H1 (cell line): ENCODE measurements at regions not wholly inside any gene's neighbourhood (a gene's known extent, or its start where the extent isn't known, plus 50 kb on each side); places are given as distances from the start of the nearest gene placed in this dataset.

Source experiments
- CTCF ChIA-PET: fragments of 300-600 bp; sonication (Branson Sonifier 250); formaldehyde crosslinking; loops from one replicate; lab custom pipeline; 2021; ENCODE audit not compliant: partially characterized antibody; lab: Charles Lee
- POLR2A ChIA-PET: fragments of 300-600 bp; sonication (Branson Sonifier 250); formaldehyde crosslinking; loops from one replicate; lab custom pipeline; 2021; ENCODE audit warnings: inconsistent platforms; ENCODE audit not compliant: partially characterized antibody; lab: Charles Lee
- DNase-seq, 2 experiments: peaks; one replicate each; pipeline versions ENCODE4 v3.0.0 to v3.0.0-alpha.2; 2010 to 2022; ENCODE audit warnings: low spot score in 2 of 2, low read depth in 1 of 2, mixed read lengths in 1 of 2
- FAIRE-seq: peaks from 2 replicates; lab custom pipeline; 2011; peaks lifted over from hg19 to GRCh38; lab: Jason Lieb, UNC
- H2AFZ ChIP-seq: 2 replicates; pipeline ENCODE4 v1.8.1; 2012; ENCODE audit warnings: low read length, inconsistent platforms
- H2AK5ac ChIP-seq: 2 replicates; pipeline ENCODE4 v1.6.1; 2013; ENCODE audit warnings: low read depth, low read length
- H2BK120ac ChIP-seq: replicated peaks from 2 replicates; pipeline ENCODE3; 2013; ENCODE audit warnings: low read depth, low read length, inconsistent platforms
- H2BK12ac ChIP-seq: 2 replicates; pipeline ENCODE4 v1.6.1; 2013; ENCODE audit warnings: low read depth, low read length
- H2BK15ac ChIP-seq: 2 replicates; pipeline ENCODE4 v1.6.1; 2013; ENCODE audit warnings: low read length
- H2BK20ac ChIP-seq: 2 replicates; pipeline ENCODE4 v1.6.1; 2013; ENCODE audit warnings: low read length
- H2BK5ac ChIP-seq: 2 replicates; pipeline ENCODE4 v1.6.1; 2013; ENCODE audit warnings: low read depth, low read length
- H3K14ac ChIP-seq: 2 replicates; pipeline ENCODE4 v1.6.1; 2013; ENCODE audit warnings: inconsistent platforms; ENCODE audit not compliant: insufficient read length
- H3K18ac ChIP-seq: 2 replicates; pipeline ENCODE4 v1.6.1; 2013; ENCODE audit warnings: low read length; ENCODE audit errors: extremely low read depth
- H3K23ac ChIP-seq: 2 replicates; pipeline ENCODE4 v1.6.1; 2013; ENCODE audit warnings: inconsistent platforms; ENCODE audit not compliant: insufficient read length
- H3K23me2 ChIP-seq: 2 replicates; pipeline ENCODE4 v1.6.1; 2013; ENCODE audit warnings: low read depth, low read length
- H3K27ac ChIP-seq: 2 replicates; pipeline ENCODE4 v1.6.1; 2011; ENCODE audit warnings: low read depth, low read length, inconsistent platforms
- H3K27me3 ChIP-seq, 4 experiments: replicated peaks in 1 of 4; 1 replicate in 1 of 4; 2 replicates in 3 of 4; pipeline versions ENCODE4 v1.6.1 to v1.8.1; 2011 to 2013; ENCODE audit warnings: low read length in 3 of 4, mild to moderate bottlenecking in 3 of 4, inconsistent platforms in 2 of 4, mixed read lengths in 2 of 4, moderate library complexity in 1 of 4; ENCODE audit not compliant: control insufficient read depth in 3 of 4, insufficient read depth in 3 of 4; ENCODE audit errors: extremely low read depth in 1 of 4
- H3K36me3 ChIP-seq, 4 experiments: 2 replicates each; pipeline versions ENCODE4 v1.6.1 to v1.8.1; 2011 to 2013; ENCODE audit warnings: mild to moderate bottlenecking in 4 of 4, low read length in 3 of 4, moderate library complexity in 2 of 4, control low read depth in 1 of 4, inconsistent platforms in 1 of 4; ENCODE audit not compliant: insufficient read depth in 4 of 4, control insufficient read depth in 2 of 4
- H3K4ac ChIP-seq: replicated peaks from 2 replicates; pipeline ENCODE3; 2013; ENCODE audit warnings: low read length, low read depth, mixed read lengths, inconsistent platforms; ENCODE audit not compliant: insufficient read length
- H3K4me1 ChIP-seq, 4 experiments: replicated peaks in 1 of 4; 1 replicate in 1 of 4; 2 replicates in 3 of 4; pipeline versions ENCODE4 v1.6.1 to v1.8.1; 2011 to 2013; ENCODE audit warnings: low read length in 3 of 4, inconsistent platforms in 2 of 4, mixed read lengths in 1 of 4; ENCODE audit not compliant: insufficient read depth in 4 of 4, control insufficient read depth in 3 of 4
- H3K4me2 ChIP-seq, 2 experiments: 2 replicates each; pipeline versions ENCODE4 v1.6.1 to v1.8.1; 2011 to 2013; ENCODE audit warnings: low read depth in 2 of 2, low read length in 2 of 2, control low read depth in 1 of 2, inconsistent platforms in 1 of 2, mild to moderate bottlenecking in 1 of 2; ENCODE audit not compliant: insufficient read depth in 1 of 2
- H3K4me3 ChIP-seq, 4 experiments: fragments of 200-600, 300-600 bp in 1 of 4; sonication (generic), shearing (Covaris generic), sonication (Bioruptor Twin) in 1 of 4; 2 replicates each; pipeline versions ENCODE4 v1.5.1 to v1.8.1; 2011 to 2016; ENCODE audit warnings: low read length in 4 of 4, low read depth in 3 of 4, control low read depth in 2 of 4, inconsistent platforms in 2 of 4, mild to moderate bottlenecking in 2 of 4, mixed read lengths in 1 of 4, moderate library complexity in 1 of 4; ENCODE audit not compliant: insufficient read depth in 2 of 4; ENCODE audit errors: extremely low read depth in 1 of 4
- H3K56ac ChIP-seq: replicated peaks from 2 replicates; pipeline ENCODE3; 2013; ENCODE audit warnings: low read depth, mild to moderate bottlenecking, mixed read lengths, low read length, inconsistent platforms; ENCODE audit not compliant: insufficient read length
- H3K79me1 ChIP-seq: 2 replicates; pipeline ENCODE4 v1.6.1; 2013; ENCODE audit warnings: low read depth, low read length, control low read depth
- H3K79me2 ChIP-seq, 2 experiments: 2 replicates each; pipeline versions ENCODE4 v1.6.1 to v1.8.1; 2012 to 2013; ENCODE audit warnings: low read length in 2 of 2, mild to moderate bottlenecking in 2 of 2, inconsistent platforms in 1 of 2; ENCODE audit not compliant: insufficient read depth in 2 of 2, control insufficient read depth in 1 of 2
- H3K9ac ChIP-seq, 4 experiments: replicated peaks in 1 of 4; 1 replicate in 1 of 4; 2 replicates in 3 of 4; pipeline versions ENCODE4 v1.6.1 to v1.8.1; 2011 to 2013; ENCODE audit warnings: low read depth in 3 of 4, low read length in 3 of 4, control low read depth in 2 of 4, mild to moderate bottlenecking in 2 of 4, moderate library complexity in 2 of 4, inconsistent platforms in 1 of 4; ENCODE audit errors: extremely low read depth in 1 of 4
- H3K9me3 ChIP-seq, 2 experiments: 2 replicates each; pipeline versions ENCODE4 v1.6.1 to v1.8.1; 2012 to 2013; ENCODE audit warnings: mild to moderate bottlenecking in 2 of 2, moderate library complexity in 2 of 2, control low read depth in 1 of 2, inconsistent platforms in 1 of 2, low read depth in 1 of 2, low read length in 1 of 2, mixed read lengths in 1 of 2; ENCODE audit not compliant: insufficient read depth in 2 of 2
- H4K20me1 ChIP-seq, 2 experiments: replicated peaks in 1 of 2; 2 replicates each; pipeline versions ENCODE3 to v1.8.1; 2011 to 2013; ENCODE audit warnings: inconsistent platforms in 2 of 2, low read length in 2 of 2, mild to moderate bottlenecking in 1 of 2; ENCODE audit not compliant: insufficient read depth in 2 of 2, control insufficient read depth in 1 of 2
- H4K5ac ChIP-seq: 2 replicates; pipeline ENCODE4 v1.6.1; 2013; ENCODE audit warnings: low read length, low read depth, mixed read lengths, inconsistent platforms; ENCODE audit not compliant: insufficient read length
- H4K8ac ChIP-seq: 2 replicates; pipeline ENCODE4 v1.8.0; 2013; ENCODE audit warnings: mild to moderate bottlenecking, moderate library complexity, low read length, inconsistent platforms; ENCODE audit not compliant: insufficient read depth; ENCODE audit errors: extremely low read depth
- H4K91ac ChIP-seq: replicated peaks from 2 replicates; pipeline ENCODE3; 2013; ENCODE audit warnings: low read length, mixed read lengths, inconsistent platforms; ENCODE audit not compliant: insufficient read length
- ASH2L ChIP-seq: fragments of 200-600, 300-600 bp; sonication (generic); IDR thresholded peaks from one replicate; pipeline ENCODE4 v1.7.1; 2017; ENCODE audit warnings: low read length
- BACH1 ChIP-seq: IDR thresholded peaks from 2 replicates; pipeline ENCODE4 v1.6.1; 2012; ENCODE audit warnings: low read length, improper control_type of control experiment
- CBX5 ChIP-seq: fragments of 300-800, 300-1000 bp; sonication (generic); IDR thresholded peaks from 2 replicates; pipeline ENCODE4 v1.7.1; 2016; ENCODE audit warnings: antibody characterized with exemption, low read length, low read depth
- CHD1 ChIP-seq: IDR thresholded peaks from 2 replicates; pipeline ENCODE4 v1.6.1; 2012; ENCODE audit warnings: low read depth, low read length, improper control_type of control experiment
- EP300 ChIP-seq, 2 experiments: IDR thresholded peaks; 1 replicate in 1 of 2; 2 replicates in 1 of 2; pipeline ENCODE4 v1.6.1; 2011 to 2012; ENCODE audit warnings: low read depth in 2 of 2, low read length in 2 of 2, mild to moderate bottlenecking in 2 of 2, borderline replicate concordance in 1 of 2, inconsistent platforms in 1 of 2, moderate library complexity in 1 of 2
- EZH2 ChIP-seq: fragments of 200-600 bp; sonication (generic); IDR thresholded peaks from 2 replicates; pipeline ENCODE4 v1.7.1; 2012; ENCODE audit warnings: low read depth, mild to moderate bottlenecking, moderate library complexity, low read length, inconsistent platforms; ENCODE audit not compliant: severe bottlenecking
- GABPA ChIP-seq: IDR thresholded peaks from 2 replicates; pipeline ENCODE4 v1.6.1; 2011; ENCODE audit warnings: mild to moderate bottlenecking, low read length, moderate library complexity, borderline replicate concordance; ENCODE audit not compliant: insufficient read depth
- POLR2A ChIP-seq, 2 experiments: IDR thresholded peaks; 1 replicate in 1 of 2; 2 replicates in 1 of 2; pipeline ENCODE4 v1.6.1; 2011; ENCODE audit warnings: low read depth in 2 of 2, low read length in 2 of 2, mild to moderate bottlenecking in 2 of 2; ENCODE audit errors: control extremely low read depth in 1 of 2
- SAP30 ChIP-seq: fragments of 300-600 bp; sonication (generic); IDR thresholded peaks from 2 replicates; pipeline ENCODE4 v1.7.1; 2012; ENCODE audit warnings: low read length, moderate library complexity, mild to moderate bottlenecking, inconsistent platforms; ENCODE audit not compliant: insufficient read depth, insufficient replicate concordance
- SIX5 ChIP-seq: IDR thresholded peaks from 2 replicates; pipeline ENCODE4 v1.6.1; 2011; ENCODE audit warnings: mild to moderate bottlenecking, low read depth, low read length
- SP4 ChIP-seq: IDR thresholded peaks from 2 replicates; pipeline ENCODE4 v1.6.1; 2012; ENCODE audit warnings: low read length, inconsistent platforms
- SRF ChIP-seq: IDR thresholded peaks from 2 replicates; pipeline ENCODE4 v1.6.1; 2011; ENCODE audit warnings: mild to moderate bottlenecking, low read depth, low read length, moderate library complexity
- TBP ChIP-seq: IDR thresholded peaks from 2 replicates; pipeline ENCODE4 v1.6.1; 2011; ENCODE audit warnings: low read depth, low read length, improper control_type of control experiment
- TEAD4 ChIP-seq: IDR thresholded peaks from 2 replicates; pipeline ENCODE4 v1.6.1; 2012; ENCODE audit warnings: low read depth, low read length, inconsistent platforms, mixed read lengths
- WGBS, 2 experiments: shearing (Covaris generic) in 1 of 2; methylation state at CpG; one replicate each; pipeline versions ENCODE4 v1.1.6 to v1.1.7; 2013 to 2015; ENCODE audit warnings: low lambda C conversion rate in 2 of 2, mixed read lengths in 2 of 2, inconsistent platforms in 1 of 2, low coverage in 1 of 2, missing lambda C conversion rate in 1 of 2; ENCODE audit not compliant: insufficient replicate concordance in 2 of 2, insufficient coverage in 1 of 2, insufficient read length in 1 of 2; ENCODE audit errors: extremely low coverage in 1 of 2, missing lambda C conversion rate in 1 of 2; 5-methylcytosine and 5-hydroxymethylcytosine counted together

DNA sequence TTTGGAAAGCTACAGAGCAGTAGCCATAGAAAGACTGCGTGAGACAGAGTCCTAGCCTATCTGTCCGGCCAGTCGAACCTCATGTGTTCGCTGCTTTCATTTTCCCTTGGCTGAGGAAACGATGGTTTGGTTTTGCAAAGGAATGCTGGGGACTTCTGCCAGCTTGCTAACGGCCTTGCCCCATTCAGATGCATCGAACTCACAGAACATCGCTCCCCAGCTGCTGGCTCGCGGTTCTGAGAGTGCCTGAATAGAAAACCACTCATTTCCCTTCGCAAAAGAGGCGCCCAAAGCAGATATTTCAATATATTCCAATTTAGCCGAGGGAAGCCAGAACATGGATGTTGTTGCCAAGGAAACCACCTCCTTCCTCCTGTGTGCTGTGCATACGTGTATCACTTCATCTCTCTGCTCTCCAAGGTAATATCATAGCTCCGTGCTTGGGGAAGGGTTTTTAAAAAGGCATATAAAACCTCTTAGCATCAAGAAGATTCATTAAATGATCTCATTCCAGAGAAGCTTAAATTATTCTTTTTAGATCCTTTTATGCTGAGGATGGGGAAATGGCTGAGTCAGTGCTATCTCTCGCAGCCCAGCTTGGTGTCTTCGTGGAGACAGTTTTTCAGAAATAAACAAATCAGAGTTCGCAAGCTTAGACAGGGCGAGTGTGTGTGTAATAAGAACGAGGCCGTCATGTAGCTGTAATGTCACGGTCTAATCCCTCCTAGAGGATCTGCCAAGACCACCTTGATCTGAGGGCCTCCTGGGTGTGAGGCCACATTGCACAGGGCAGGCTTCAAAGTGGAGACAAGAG lies 215.2 kb downstream of the RPS24 start:
- Histone ChIP-seq H3K27me3 (peaks cover 0 to 1% (median 0%) of the 10 kb centered on the region in 4 experiments; a peak in 1 of 7 replicates), H4K20me1 (no peaks in the 10 kb centered on the region), H3K56ac (no peak overlapping the region), H3K79me1 (no peaks in the 10 kb centered on the region), H3K4ac (no peak overlapping the region), H3K18ac (no peak overlapping the region), H3K9me3 (no peaks in the 10 kb centered on the region), H4K8ac (no peak overlapping the region), H2BK20ac (no peak overlapping the region), H2BK120ac (no peak overlapping the region), H3K4me1 (no peaks in the 10 kb centered on the region), H3K23ac (no peak overlapping the region), H4K91ac (no peak overlapping the region), H3K36me3 (no peaks in the 10 kb centered on the region), H2AFZ (no peak overlapping the region), H2BK12ac (no peak overlapping the region), H3K79me2 (no peaks in the 10 kb centered on the region), H2BK15ac (no peak overlapping the region), H3K4me2 (no peak overlapping the region), H3K27ac (no peak overlapping the region), H3K4me3 (no peak overlapping the region), H3K23me2 (no peaks in the 10 kb centered on the region), H3K14ac (no peak overlapping the region), H2AK5ac (no peak overlapping the region), H4K5ac (no peak overlapping the region), H2BK5ac (no peak overlapping the region), H3K9ac (no peak overlapping the region)
- DNase-seq (no peak), FAIRE-seq (no peak)
- CTCF ChIA-PET: interaction anchor here (0.6 to 5.1 kb wide), 7 partner anchors 11 to 170 kb away, joined by 3 to 32 read pairs (median 4); no protein-coding TSS in a partner anchor
- POLR2A ChIA-PET: no interaction called here
- WGBS, 2 experiments: 78% methylated on average over 22 of the region's 22 CpGs; no CpG with 5 or more reads in 1 of the 2 experiments
- TF ChIP-seq BACH1: no peak
- TF ChIP-seq EP300 (IDR thresholded peaks at IDR 0.05; ENCODE audit: borderline replicate concordance in 1 of 2, low read depth in 2 of 2, low read length in 2 of 2): no peak
- no peak for TF ChIP-seq POLR2A (IDR thresholded peaks at IDR 0.05; ENCODE audit: control extremely low read depth in 1 of 2, low read depth in 2 of 2, low read length in 2 of 2)
- no peak for TF ChIP-seq TBP
- TF ChIP-seq CHD1: no peak
- no peak for TF ChIP-seq SP4
- TF ChIP-seq EZH2: no peak
- TF ChIP-seq GABPA: no peak
- TF ChIP-seq ASH2L: no peak
- no peak for TF ChIP-seq CBX5
- no peak for TF ChIP-seq SIX5
- no peak for TF ChIP-seq TEAD4
- no peak for TF ChIP-seq SRF
- no peak for TF ChIP-seq SAP30
